IPS-18a (cell line): ENCODE measurements at regions not wholly inside any gene's neighbourhood (a gene's known extent, or its start where the extent isn't known, plus 50 kb on each side); places are given as distances from the start of the nearest gene placed in this dataset.

ENCODE experiments used
- H3K27ac ChIP-seq: one replicate; pipeline ENCODE4 v1.5.1; 2013; ENCODE audit warnings: low read length
- H3K27me3 ChIP-seq: one replicate; pipeline ENCODE4 v1.6.1; 2013; ENCODE audit warnings: mild to moderate bottlenecking, low read length; ENCODE audit not compliant: control insufficient read depth, insufficient read depth
- H3K36me3 ChIP-seq: one replicate; pipeline ENCODE4 v1.6.1; 2013; ENCODE audit warnings: low read depth, low read length; ENCODE audit not compliant: control insufficient read depth
- H3K4me1 ChIP-seq: one replicate; pipeline ENCODE4 v1.6.1; 2013; ENCODE audit warnings: low read depth, low read length; ENCODE audit not compliant: control insufficient read depth
- H3K4me3 ChIP-seq: one replicate; pipeline ENCODE4 v1.5.1; 2013; ENCODE audit warnings: low read length
- H3K9ac ChIP-seq: one replicate; pipeline ENCODE4 v1.6.1; 2013; ENCODE audit warnings: mild to moderate bottlenecking, low read length, moderate library complexity
- H3K9me3 ChIP-seq: one replicate; pipeline ENCODE4 v1.6.1; 2013; ENCODE audit warnings: low read depth, low read length; ENCODE audit not compliant: control insufficient read depth

DNA sequence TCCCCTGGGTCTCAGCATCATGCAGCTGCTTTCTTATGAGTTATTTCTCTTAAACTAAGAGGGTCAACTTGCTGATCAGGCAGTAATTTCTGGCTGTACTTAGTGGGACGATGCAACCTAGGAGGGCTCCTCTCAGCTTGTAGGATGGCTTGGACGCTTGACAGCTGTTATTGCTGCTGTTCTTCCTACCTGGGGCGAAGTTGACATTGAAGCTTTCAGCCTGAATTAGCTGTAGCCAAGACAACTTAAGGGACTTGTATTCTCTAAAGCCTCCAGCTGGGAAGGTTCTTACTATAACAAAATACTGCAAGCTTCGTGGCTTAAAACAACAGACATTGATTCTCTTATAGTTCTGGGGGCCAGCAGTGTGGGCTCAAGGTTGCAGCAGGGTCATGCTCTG, 224.9 kb downstream of the ACTR3B start:
- no peaks in the 10 kb centered on the region for H3K9me3 ChIP-seq
- no peaks in the 10 kb centered on the region for H3K27me3 ChIP-seq
- no peak overlapping the region for H3K27ac ChIP-seq
- H3K36me3 ChIP-seq, result no peaks in the 10 kb centered on the region
- no peak overlapping the region for H3K9ac ChIP-seq
- peaks cover 41% of the 10 kb centered on the region for H3K4me1 ChIP-seq
- H3K4me3 ChIP-seq, result no peak overlapping the region

- H3K36me3 ChIP-seq, result no peaks in the 10 kb centered on the region
- H3K9ac ChIP-seq, result no peak overlapping the region
- H3K27ac ChIP-seq, result no peak overlapping the region
- H3K4me3 ChIP-seq, result peak overlapping the region; percentile 8
- no peaks in the 10 kb centered on the region for H3K27me3 ChIP-seq
- no peaks in the 10 kb centered on the region for H3K9me3 ChIP-seq
- H3K4me1 ChIP-seq, result peaks cover 53% of the 10 kb centered on the region
Observed at GRCh38 chr7:152986376-152986775, 226.8 kb downstream of the ACTR3B start.

DNA sequence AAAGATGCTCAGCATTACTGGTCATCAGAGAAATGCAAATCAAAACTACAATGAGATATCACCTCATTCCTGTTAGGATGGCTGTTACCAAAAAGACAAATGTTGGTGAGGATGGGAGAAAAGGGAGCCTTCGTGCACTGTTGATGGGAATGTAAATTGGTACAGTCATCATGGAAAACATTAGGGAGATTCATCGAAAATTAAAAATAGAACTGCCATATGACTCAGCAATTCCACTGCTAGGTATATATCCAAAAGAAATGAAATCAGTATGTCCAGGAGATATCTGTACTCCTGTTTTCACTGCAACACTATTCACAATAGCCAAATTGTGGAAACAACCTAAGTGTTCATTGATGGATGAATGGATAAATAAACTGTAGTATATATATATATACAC, 228.1 kb downstream of the ACTR3B start:
- no peaks in the 10 kb centered on the region for H3K27me3 ChIP-seq
- no peak overlapping the region for H3K27ac ChIP-seq
- H3K4me1 ChIP-seq, result peaks cover 53% of the 10 kb centered on the region
- no peaks in the 10 kb centered on the region for H3K36me3 ChIP-seq
- H3K4me3 ChIP-seq, result no peak overlapping the region
- H3K9ac ChIP-seq, result no peak overlapping the region
- H3K9me3 ChIP-seq, result no peaks in the 10 kb centered on the region

GRCh38 chr7:152989889-152990380, 230.4 kb downstream of the ACTR3B start:
- Histone ChIP-seq H3K27ac (peak overlapping the region; percentile 87), H3K9me3 (no peaks in the 10 kb centered on the region), H3K9ac (peak overlapping the region; percentile 43), H3K27me3 (no peaks in the 10 kb centered on the region), H3K36me3 (no peaks in the 10 kb centered on the region), H3K4me3 (no peak overlapping the region), H3K4me1 (peaks cover 40% of the 10 kb centered on the region)

GRCh38 chr7:152998420-152998819, 238.9 kb downstream of the ACTR3B start:
- Histone ChIP-seq H3K4me1 (peaks cover 4% of the 10 kb centered on the region), H3K27me3 (no peaks in the 10 kb centered on the region), H3K4me3 (no peak overlapping the region), H3K36me3 (no peaks in the 10 kb centered on the region), H3K9me3 (peaks cover 9% of the 10 kb centered on the region), H3K27ac (no peak overlapping the region), H3K9ac (no peak overlapping the region)

- H3K9ac ChIP-seq, result no peak overlapping the region
- H3K9me3 ChIP-seq, result peaks cover 9% of the 10 kb centered on the region
- H3K36me3 ChIP-seq, result no peaks in the 10 kb centered on the region
- peaks cover 7% of the 10 kb centered on the region for H3K4me1 ChIP-seq
- H3K4me3 ChIP-seq, result no peak overlapping the region
- H3K27ac ChIP-seq, result no peak overlapping the region
- H3K27me3 ChIP-seq, result no peaks in the 10 kb centered on the region
Observed at GRCh38 chr7:153002115-153002514, 242.6 kb downstream of the ACTR3B start.

- H3K4me1 ChIP-seq, result peaks cover 7% of the 10 kb centered on the region
- H3K27me3 ChIP-seq, result no peaks in the 10 kb centered on the region
- no peak overlapping the region for H3K4me3 ChIP-seq
- H3K36me3 ChIP-seq, result no peaks in the 10 kb centered on the region
- no peak overlapping the region for H3K27ac ChIP-seq
- no peak overlapping the region for H3K9ac ChIP-seq
- peaks cover 9% of the 10 kb centered on the region for H3K9me3 ChIP-seq
Observed at GRCh38 chr7:153002572-153002971, 243.0 kb downstream of the ACTR3B start.

- peaks cover 7% of the 10 kb centered on the region for H3K4me1 ChIP-seq
- peaks cover 9% of the 10 kb centered on the region for H3K9me3 ChIP-seq
- H3K36me3 ChIP-seq, result no peaks in the 10 kb centered on the region
- H3K27ac ChIP-seq, result no peak overlapping the region
- no peaks in the 10 kb centered on the region for H3K27me3 ChIP-seq
- no peak overlapping the region for H3K4me3 ChIP-seq
- H3K9ac ChIP-seq, result no peak overlapping the region
Observed at GRCh38 chr7:153004341-153004740, 244.8 kb downstream of the ACTR3B start.

GRCh38 chr7:153005750-153006435, 246.3 kb downstream of the ACTR3B start:
- Histone ChIP-seq H3K9ac (no peak overlapping the region), H3K4me1 (peaks cover 7% of the 10 kb centered on the region), H3K9me3 (peaks cover 4% of the 10 kb centered on the region), H3K4me3 (no peak overlapping the region), H3K27ac (no peak overlapping the region), H3K27me3 (no peaks in the 10 kb centered on the region), H3K36me3 (no peaks in the 10 kb centered on the region)

DNA sequence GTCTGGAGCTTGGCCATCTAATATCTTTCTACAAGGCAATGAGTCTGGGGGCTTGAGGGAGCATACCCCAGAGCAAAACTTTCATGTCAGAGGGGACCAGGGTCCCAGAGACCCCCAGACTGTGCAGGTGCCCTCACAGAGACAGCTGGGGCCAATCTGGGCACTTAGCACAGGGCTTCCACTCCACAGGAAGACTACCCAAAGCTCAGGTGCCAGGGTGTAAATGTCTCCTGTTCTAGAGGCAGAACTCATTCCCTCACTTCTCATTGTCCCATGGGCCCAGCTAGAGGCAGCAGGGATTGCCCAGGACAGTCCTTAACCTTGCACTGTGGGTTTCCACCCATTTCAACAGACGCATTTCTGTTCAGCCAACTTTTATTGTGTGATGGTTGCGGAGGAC, 246.9 kb downstream of the ACTR3B start:
- Histone ChIP-seq H3K27me3 (no peaks in the 10 kb centered on the region), H3K4me3 (no peak overlapping the region), H3K4me1 (peaks cover 7% of the 10 kb centered on the region), H3K27ac (no peak overlapping the region), H3K36me3 (no peaks in the 10 kb centered on the region), H3K9ac (no peak overlapping the region), H3K9me3 (no peaks in the 10 kb centered on the region)

- H3K4me1 ChIP-seq, result peaks cover 7% of the 10 kb centered on the region
- H3K27ac ChIP-seq, result no peak overlapping the region
- H3K27me3 ChIP-seq, result no peaks in the 10 kb centered on the region
- no peak overlapping the region for H3K4me3 ChIP-seq
- H3K36me3 ChIP-seq, result no peaks in the 10 kb centered on the region
- no peaks in the 10 kb centered on the region for H3K9me3 ChIP-seq
- H3K9ac ChIP-seq, result no peak overlapping the region
Observed at GRCh38 chr7:153006911-153007310, 247.4 kb downstream of the ACTR3B start.

DNA sequence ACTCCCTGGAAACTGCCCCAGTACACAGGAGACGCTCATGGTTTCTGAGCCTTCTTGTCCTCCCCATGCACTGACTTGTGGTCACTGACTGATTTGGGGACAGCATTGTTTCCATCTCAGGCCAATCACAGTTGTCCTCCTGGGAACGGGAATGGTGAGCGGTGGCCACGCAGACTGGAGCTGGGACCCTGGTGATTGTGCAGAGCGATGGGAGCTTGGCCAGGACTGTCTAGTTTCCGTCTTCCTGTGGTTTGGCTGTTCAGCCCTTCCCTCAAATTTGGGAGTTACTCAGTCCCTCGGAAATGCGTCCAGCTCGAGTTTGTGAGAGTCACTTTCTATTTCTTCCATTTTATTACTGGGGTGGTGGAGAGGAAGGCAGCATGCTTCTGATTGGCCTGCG, 250.9 kb downstream of the ACTR3B start:
- Histone ChIP-seq H3K36me3 (no peaks in the 10 kb centered on the region), H3K4me3 (no peak overlapping the region), H3K27ac (no peak overlapping the region), H3K9ac (no peak overlapping the region), H3K4me1 (peaks cover 3% of the 10 kb centered on the region), H3K9me3 (no peaks in the 10 kb centered on the region), H3K27me3 (no peaks in the 10 kb centered on the region)
